PC-3 (cell line): ENCODE measurements at regions not wholly inside any gene's neighbourhood (a gene's known extent, or its start where the extent isn't known, plus 50 kb on each side); places are given as distances from the start of the nearest gene placed in this dataset.

Experiments
- ATAC-seq: fragments of 200-7000 bp; cut with Tn5 transposase; 2 replicates; pipeline ENCODE4 v1.9.1; 2020; ENCODE audit warnings: mild to moderate bottlenecking, moderate library complexity
- BruUV-seq: library from RNA; stranded (reverse); fragments of 400-500 nt; replicated peaks from 2 replicates; lab custom pipeline; 2021; lab: Mats Ljungman, UMichigan
- CTCF ChIA-PET: fragments of 300-600 bp; sonication (Branson Sonifier 250); formaldehyde crosslinking; loops from one replicate; lab custom pipeline; 2022; ENCODE audit warnings: antibody characterized with exemption; lab: Charles Lee
- POLR2A ChIA-PET: fragments of 300-600 bp; sonication (Branson Sonifier 250); formaldehyde crosslinking; loops from one replicate; lab custom pipeline; 2022; ENCODE audit warnings: antibody characterized with exemption; ENCODE audit not compliant: unreplicated experiment; lab: Charles Lee
- DNase-seq: peaks from one replicate; pipeline ENCODE4 v3.0.0-alpha.2; 2015
- H2AFZ ChIP-seq: fragments of 300-600 bp; sonication (generic); 2 replicates; pipeline ENCODE4 v1.6.0; 2016; ENCODE audit warnings: antibody characterized with exemption, low read length
- H3F3A ChIP-seq: fragments of 300-600 bp; sonication (generic); one replicate; pipeline ENCODE4 v1.6.0; 2017; ENCODE audit warnings: antibody characterized with exemption, low read length, control low read depth, mild to moderate bottlenecking; ENCODE audit not compliant: unreplicated experiment
- H3K27ac ChIP-seq: fragments of 300-600 bp; sonication (generic); 2 replicates; pipeline ENCODE4 v1.5.1; 2016; ENCODE audit warnings: mild to moderate bottlenecking, low read length
- H3K27me3 ChIP-seq: fragments of 300-600 bp; sonication (generic); 2 replicates; pipeline ENCODE4 v1.6.1; 2016; ENCODE audit warnings: low read length, mixed read lengths
- H3K36me3 ChIP-seq: fragments of 300-600 bp; sonication (generic); 2 replicates; pipeline ENCODE4 v1.6.1; 2016; ENCODE audit warnings: low read depth, mixed run types, low read length, mixed read lengths
- H3K4me1 ChIP-seq: fragments of 300-600 bp; sonication (generic); 2 replicates; pipeline ENCODE4 v1.5.1; 2016; ENCODE audit warnings: low read length; ENCODE audit not compliant: insufficient read depth
- H3K4me2 ChIP-seq: fragments of 300-600 bp; sonication (generic); 2 replicates; pipeline ENCODE4 v1.6.0; 2016; ENCODE audit warnings: low read length
- H3K4me3 ChIP-seq: fragments of 300-600 bp; sonication (generic); 2 replicates; pipeline ENCODE4 v1.5.1; 2016; ENCODE audit warnings: mild to moderate bottlenecking, low read length, mixed read lengths
- H3K79me2 ChIP-seq: fragments of 300-600 bp; sonication (generic); 2 replicates; pipeline ENCODE4 v1.6.1; 2017; ENCODE audit warnings: low read length, mixed read lengths
- H3K9ac ChIP-seq: fragments of 300-600 bp; sonication (generic); 2 replicates; pipeline ENCODE4 v1.6.0; 2016; ENCODE audit warnings: mild to moderate bottlenecking, low read length
- H3K9me2 ChIP-seq: fragments of 300-600 bp; sonication (generic); replicated peaks from 2 replicates; pipeline ENCODE4 v1.6.1; 2016; ENCODE audit warnings: mixed run types, low read length, mixed read lengths
- H3K9me3 ChIP-seq: fragments of 300-600 bp; sonication (generic); 2 replicates; pipeline ENCODE4 v1.6.1; 2016; ENCODE audit warnings: low read length, mixed read lengths
- H4K20me1 ChIP-seq: fragments of 300-600 bp; sonication (generic); 2 replicates; pipeline ENCODE4 v1.6.1; 2016; ENCODE audit warnings: low read length, mixed read lengths
- EZH2 ChIP-seq: fragments of 300-600 bp; sonication (generic); IDR thresholded peaks from one replicate; pipeline ENCODE4 v1.6.1; 2017; ENCODE audit warnings: antibody characterized with exemption, mild to moderate bottlenecking, low read length; ENCODE audit not compliant: unreplicated experiment
- EZH2phosphoT487 ChIP-seq: fragments of 300-600 bp; sonication (generic); IDR thresholded peaks from 2 replicates; pipeline ENCODE4 v1.6.1; 2018; ENCODE audit warnings: mild to moderate bottlenecking, antibody characterized with exemption, low read length, borderline replicate concordance
- intact Hi-C: fragments of 100-400 bp; cut with micrococcal nuclease; formaldehyde crosslinking; loops from 2 replicates; pipeline ENCODE4 v1.9.0; 2023
- TF ChIP-seq, protein P1 (sequence below): fragments of 300-600 bp; sonication (generic); conservative IDR thresholded peaks from 2 replicates; pipeline ENCODE4 v1.5.1; 2017; ENCODE audit warnings: antibody characterized with exemption, low read depth, mild to moderate bottlenecking, low read length

- Histone ChIP-seq H3F3A (no peaks in the 10 kb centered on the region), H3K9me3 (no peaks in the 10 kb centered on the region), H4K20me1 (no peaks in the 10 kb centered on the region), H2AFZ (peak overlapping the region; percentile 58; the same call in 1 of the 2 replicates), H3K27ac (peak overlapping the region; percentile 91), H3K4me3 (peak overlapping the region; percentile 56), H3K9me2 (no peaks in the 10 kb centered on the region), H3K36me3 (no peaks in the 10 kb centered on the region), H3K4me2 (peak overlapping the region; percentile 80), H3K4me1 (peaks cover 27% of the 10 kb centered on the region), H3K9ac (peak overlapping the region; percentile 49; the same call in 1 of the 2 replicates), H3K27me3 (peaks cover 10% of the 10 kb centered on the region; the same call in 1 of the 2 replicates), H3K79me2 (no peaks in the 10 kb centered on the region)
- DNase-seq: peak; percentile 71
- no TSS peak for BruUV-seq
- intact Hi-C loops: no loop called here
- ATAC-seq: peak; percentile 64
- no peak for TF ChIP-seq EZH2phosphoT487
- TF ChIP-seq, protein P1, sequence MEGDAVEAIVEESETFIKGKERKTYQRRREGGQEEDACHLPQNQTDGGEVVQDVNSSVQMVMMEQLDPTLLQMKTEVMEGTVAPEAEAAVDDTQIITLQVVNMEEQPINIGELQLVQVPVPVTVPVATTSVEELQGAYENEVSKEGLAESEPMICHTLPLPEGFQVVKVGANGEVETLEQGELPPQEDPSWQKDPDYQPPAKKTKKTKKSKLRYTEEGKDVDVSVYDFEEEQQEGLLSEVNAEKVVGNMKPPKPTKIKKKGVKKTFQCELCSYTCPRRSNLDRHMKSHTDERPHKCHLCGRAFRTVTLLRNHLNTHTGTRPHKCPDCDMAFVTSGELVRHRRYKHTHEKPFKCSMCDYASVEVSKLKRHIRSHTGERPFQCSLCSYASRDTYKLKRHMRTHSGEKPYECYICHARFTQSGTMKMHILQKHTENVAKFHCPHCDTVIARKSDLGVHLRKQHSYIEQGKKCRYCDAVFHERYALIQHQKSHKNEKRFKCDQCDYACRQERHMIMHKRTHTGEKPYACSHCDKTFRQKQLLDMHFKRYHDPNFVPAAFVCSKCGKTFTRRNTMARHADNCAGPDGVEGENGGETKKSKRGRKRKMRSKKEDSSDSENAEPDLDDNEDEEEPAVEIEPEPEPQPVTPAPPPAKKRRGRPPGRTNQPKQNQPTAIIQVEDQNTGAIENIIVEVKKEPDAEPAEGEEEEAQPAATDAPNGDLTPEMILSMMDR: no peak
- no peak for TF ChIP-seq EZH2
- ChIA-PET CTCF (no interaction called here), POLR2A (no interaction called here)
These were observed 249.6 kb upstream of the VWC2 start for GRCh38 chr7:49523870-49524269.

- POLR2A ChIA-PET: no interaction called here
- BruUV-seq: no TSS peak
- H3K4me2 ChIP-seq: no peak overlapping the region
These were observed 246.3 kb upstream of the VWC2 start for GRCh38 chr7:49527182-49527581.

DNA sequence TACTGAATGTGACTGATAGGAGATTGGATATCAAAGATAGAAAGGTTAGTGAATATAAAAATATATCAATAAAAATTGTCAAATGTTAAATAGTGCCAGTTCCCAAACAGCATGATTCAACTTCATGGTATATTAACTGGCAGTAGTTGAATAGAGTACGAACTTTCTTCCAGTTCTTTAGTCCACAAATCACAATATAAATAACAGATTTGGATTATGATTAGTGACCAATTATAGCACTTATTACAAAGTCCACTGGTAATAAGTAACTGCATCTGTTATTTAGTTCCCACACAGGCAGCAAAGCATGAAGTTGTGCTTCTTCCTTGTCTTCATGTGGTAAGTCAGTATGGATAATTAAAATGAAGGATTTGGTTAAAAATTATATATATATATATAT lies 243.0 kb upstream of the VWC2 start:
- H3K27me3 ChIP-seq: peaks cover 16% of the 10 kb centered on the region; the same call in 1 of the 2 replicates
- H3F3A ChIP-seq: no peaks in the 10 kb centered on the region
- no peak overlapping the region for H2AFZ ChIP-seq
- DNase-seq (no peak), ATAC-seq (no peak)
- no peaks in the 10 kb centered on the region for H3K9me3 ChIP-seq
- H3K4me3 ChIP-seq: no peak overlapping the region
- intact Hi-C loops: no loop called here
- no peak overlapping the region for H3K9ac ChIP-seq
- ChIA-PET CTCF (no interaction called here), POLR2A (no interaction called here)
- no peak overlapping the region for H3K27ac ChIP-seq
- H3K4me2 ChIP-seq: no peak overlapping the region
- no peaks in the 10 kb centered on the region for H3K36me3 ChIP-seq
- H4K20me1 ChIP-seq: no peaks in the 10 kb centered on the region
- H3K9me2 ChIP-seq: no peaks in the 10 kb centered on the region
- no TSS peak for BruUV-seq
- H3K4me1 ChIP-seq: no peaks in the 10 kb centered on the region
- TF ChIP-seq EZH2phosphoT487 (no peak), EZH2 (no peak)
- TF ChIP-seq, protein P1: no peak
- no peaks in the 10 kb centered on the region for H3K79me2 ChIP-seq

More at GRCh38 chr7:49527182-49527581, 246.3 kb upstream of the VWC2 start:
- Histone ChIP-seq H3K9me2 (no peaks in the 10 kb centered on the region), H3K9me3 (no peaks in the 10 kb centered on the region), H3K4me3 (no peak overlapping the region), H4K20me1 (no peaks in the 10 kb centered on the region), H3K4me1 (peaks cover 22% of the 10 kb centered on the region), H3F3A (no peaks in the 10 kb centered on the region), H3K79me2 (no peaks in the 10 kb centered on the region), H3K36me3 (no peaks in the 10 kb centered on the region), H3K9ac (no peak overlapping the region), H3K27ac (no peak overlapping the region), H3K27me3 (0 out of 2 replicates have a peak, but pooled peaks cover 5% of the 10 kb centered on the region), H2AFZ (no peak overlapping the region)
- intact Hi-C loops: no loop called here
- DNase-seq: peak; percentile 12
- CTCF ChIA-PET: no interaction called here
- no peak for ATAC-seq
- TF ChIP-seq EZH2: no peak
- no peak for TF ChIP-seq EZH2phosphoT487
- TF ChIP-seq, protein P1: no peak
